A549 (cell line): ENCODE measurements at regions not wholly inside any gene's neighbourhood (a gene's known extent, or its start where the extent isn't known, plus 50 kb on each side); places are given as distances from the start of the nearest gene placed in this dataset.

Experiments
- ATOH8 ChIP-seq: fragments of 250-450 bp; sonication (Bioruptor Pico); IDR thresholded peaks from 2 replicates; pipeline ENCODE4 v1.5.0; 2020; ENCODE audit warnings: low read depth, mild to moderate bottlenecking, moderate library complexity
- BHLHE40 ChIP-seq: IDR thresholded peaks from 2 replicates; pipeline ENCODE4 v1.6.1; 2012; ENCODE audit warnings: low read depth, low read length, inconsistent platforms
- CBX2 ChIP-seq: fragments of 200-600 bp; sonication (generic); IDR thresholded peaks from 2 replicates; pipeline ENCODE4 v1.6.1; 2016; ENCODE audit warnings: low read depth, mild to moderate bottlenecking, borderline replicate concordance
- CBX8 ChIP-seq: fragments of 200-600 bp; sonication (generic); IDR thresholded peaks from 2 replicates; pipeline ENCODE4 v1.6.1; 2016
- CEBPB ChIP-seq, 2 experiments: fragments of >200 bp in 1 of 2; sonication (Bioruptor Twin) in 1 of 2; formaldehyde crosslinking in 1 of 2; IDR thresholded peaks; 2 replicates each; pipeline ENCODE4 v1.6.1; 2012 to 2016
- CHD4 ChIP-seq: fragments of 200-600 bp; sonication (generic); IDR thresholded peaks from 2 replicates; pipeline ENCODE4 v1.6.1; 2016; ENCODE audit warnings: antibody characterized with exemption, mild to moderate bottlenecking, borderline replicate concordance
- E2F6 ChIP-seq: IDR thresholded peaks from 2 replicates; pipeline ENCODE4 v1.6.1; 2012; ENCODE audit warnings: low read depth, borderline replicate concordance
- EHF ChIP-seq: fragments of 250-450 bp; sonication (Bioruptor Pico); IDR thresholded peaks from 2 replicates; pipeline ENCODE4 v1.5.0; 2020; ENCODE audit warnings: mild to moderate bottlenecking
- EHMT2 ChIP-seq: fragments of 200-600 bp; sonication (generic); IDR thresholded peaks from 2 replicates; pipeline ENCODE4 v1.6.1; 2016; ENCODE audit warnings: antibody characterized with exemption, low read depth, mild to moderate bottlenecking, moderate library complexity
- EP300 ChIP-seq, 2 experiments: fragments of >200 bp; sonication (Bioruptor Twin); formaldehyde crosslinking; IDR thresholded peaks; 2 replicates in 1 of 2; 3 replicates in 1 of 2; pipeline ENCODE4 v1.6.1; 2016 to 2017
- ESRRA ChIP-seq: fragments of 150-350 bp; IDR thresholded peaks from 2 replicates; pipeline ENCODE4 v1.6.1; 2014; ENCODE audit warnings: mild to moderate bottlenecking, low read length, borderline replicate concordance
- FOSB ChIP-seq: fragments of 250-450 bp; sonication (Bioruptor Pico); IDR thresholded peaks from 2 replicates; pipeline ENCODE4 v1.5.0; 2020; ENCODE audit warnings: mild to moderate bottlenecking, moderate library complexity
- FOSL2 ChIP-seq, 2 experiments: fragments of 450-650 bp in 1 of 2; fragments of >200 bp in 1 of 2; sonication (Bioruptor Twin) in 1 of 2; formaldehyde crosslinking; IDR thresholded peaks; 2 replicates each; pipeline versions ENCODE4 v1.5.0 to v1.6.1; 2016 to 2020; ENCODE audit warnings: mild to moderate bottlenecking in 1 of 2, moderate library complexity in 1 of 2
- FOXS1 ChIP-seq: fragments of 250-450 bp; sonication (Bioruptor Pico); IDR thresholded peaks from 2 replicates; pipeline ENCODE4 v1.5.0; 2020; ENCODE audit warnings: mild to moderate bottlenecking, moderate library complexity
- GATA3 ChIP-seq: IDR thresholded peaks from 2 replicates; pipeline ENCODE4 v1.6.1; 2012; ENCODE audit warnings: borderline replicate concordance
- HDAC2 ChIP-seq: fragments of 200-600 bp; sonication (generic); IDR thresholded peaks from 2 replicates; pipeline ENCODE4 v1.6.1; 2016
- HES2 ChIP-seq: fragments of >200 bp; sonication (Bioruptor Twin); formaldehyde crosslinking; IDR thresholded peaks from 2 replicates; pipeline ENCODE4 v1.6.1; 2016
- HOXA7 ChIP-seq: fragments of 250-450 bp; sonication (Bioruptor Pico); IDR thresholded peaks from 2 replicates; pipeline ENCODE4 v1.5.0; 2020; ENCODE audit warnings: mild to moderate bottlenecking, moderate library complexity
- HOXB13 ChIP-seq: fragments of 250-450 bp; sonication (Bioruptor Pico); IDR thresholded peaks from 2 replicates; pipeline ENCODE4 v1.5.0; 2020; ENCODE audit warnings: low read depth, mild to moderate bottlenecking, moderate library complexity
- KDM5A ChIP-seq: fragments of 200-600 bp; sonication (generic); IDR thresholded peaks from 2 replicates; pipeline ENCODE4 v1.6.1; 2016; ENCODE audit warnings: antibody characterized with exemption, mild to moderate bottlenecking
- MAFK ChIP-seq: fragments of 450-650 bp; IDR thresholded peaks from 2 replicates; pipeline ENCODE4 v1.6.1; 2014; ENCODE audit not compliant: partially characterized antibody
- MAX ChIP-seq: IDR thresholded peaks from 2 replicates; pipeline ENCODE4 v1.6.1; 2012
- MAZ ChIP-seq: fragments of 150-350 bp; IDR thresholded peaks from 2 replicates; pipeline ENCODE4 v1.6.1; 2014; ENCODE audit warnings: antibody characterized with exemption, low read depth, low read length, borderline replicate concordance
- MYC ChIP-seq: IDR thresholded peaks from 2 replicates; pipeline ENCODE4 v1.6.1; 2012; ENCODE audit warnings: mild to moderate bottlenecking, inconsistent platforms, low read length, improper control_type of control experiment, borderline replicate concordance
- NFE2L2 ChIP-seq: fragments of 150-350 bp; conservative IDR thresholded peaks from 2 replicates; pipeline ENCODE4 v1.6.1; 2014; ENCODE audit warnings: low read length
- NPAS2 ChIP-seq: fragments of 250-450 bp; sonication (Bioruptor Pico); IDR thresholded peaks from 2 replicates; pipeline ENCODE4 v1.8.0; 2022; ENCODE audit warnings: mild to moderate bottlenecking, moderate library complexity, borderline replicate concordance
- NR3C1 ChIP-seq: fragments of >200 bp; sonication (Bioruptor Twin); formaldehyde crosslinking; IDR thresholded peaks from 3 replicates; pipeline ENCODE4 v1.6.1; 2017
- PHF8 ChIP-seq: fragments of 200-600 bp; sonication (generic); IDR thresholded peaks from 2 replicates; pipeline ENCODE4 v1.6.1; 2016; ENCODE audit warnings: low read depth, mild to moderate bottlenecking, antibody characterized with exemption, moderate library complexity, borderline replicate concordance
- RFX5 ChIP-seq: fragments of 450-650 bp; IDR thresholded peaks from 2 replicates; pipeline ENCODE4 v1.7.1; 2014; ENCODE audit warnings: antibody characterized with exemption, mild to moderate bottlenecking, moderate library complexity
- RNF2 ChIP-seq: fragments of 200-600 bp; sonication (generic); IDR thresholded peaks from 2 replicates; pipeline ENCODE4 v1.6.1; 2016; ENCODE audit warnings: low read depth, mild to moderate bottlenecking, antibody characterized with exemption, moderate library complexity, borderline replicate concordance
- TFCP2L1 ChIP-seq: fragments of 250-450 bp; sonication (Bioruptor Pico); IDR thresholded peaks from 2 replicates; pipeline ENCODE4 v1.5.0; 2021; ENCODE audit warnings: mild to moderate bottlenecking
- ZC3H11A ChIP-seq: fragments of 450-650 bp; IDR thresholded peaks from 2 replicates; pipeline ENCODE4 v1.6.1; 2014; ENCODE audit warnings: antibody characterized with exemption, mild to moderate bottlenecking
- TF ChIP-seq, protein P1 (sequence below): fragments of 450-650 bp; IDR thresholded peaks from 2 replicates; pipeline ENCODE4 v1.6.1; 2014; ENCODE audit warnings: antibody characterized with exemption
- TF ChIP-seq, protein P2 (sequence below): fragments of 150-350 bp; IDR thresholded peaks from 2 replicates; pipeline ENCODE4 v1.6.1; 2014; ENCODE audit warnings: low read depth, mild to moderate bottlenecking, low read length
- TF ChIP-seq, protein P3 (sequence below): fragments of 200-600 bp; sonication (generic); IDR thresholded peaks from 2 replicates; pipeline ENCODE4 v1.6.1; 2016; ENCODE audit warnings: antibody characterized with exemption, mild to moderate bottlenecking, moderate library complexity
- TF ChIP-seq, protein P4 (sequence below): IDR thresholded peaks from 2 replicates; pipeline ENCODE4 v1.6.1; 2012

GRCh38 chr15:66883284-66883911 lies 181.4 kb downstream of the SMAD6 start (continued):
- TF ChIP-seq E2F6 = peak; percentile 43; the same call in 1 of the 2 replicates
- no peak for TF ChIP-seq MAZ
- TF ChIP-seq HOXB13 (CRISPR knock-in tag) = 0 out of 2 replicates have a peak, but pooled peaks have one; percentile 3
- no peak for TF ChIP-seq ATOH8 (CRISPR knock-in tag)
- no peak for TF ChIP-seq HES2
- TF ChIP-seq, protein P1, sequence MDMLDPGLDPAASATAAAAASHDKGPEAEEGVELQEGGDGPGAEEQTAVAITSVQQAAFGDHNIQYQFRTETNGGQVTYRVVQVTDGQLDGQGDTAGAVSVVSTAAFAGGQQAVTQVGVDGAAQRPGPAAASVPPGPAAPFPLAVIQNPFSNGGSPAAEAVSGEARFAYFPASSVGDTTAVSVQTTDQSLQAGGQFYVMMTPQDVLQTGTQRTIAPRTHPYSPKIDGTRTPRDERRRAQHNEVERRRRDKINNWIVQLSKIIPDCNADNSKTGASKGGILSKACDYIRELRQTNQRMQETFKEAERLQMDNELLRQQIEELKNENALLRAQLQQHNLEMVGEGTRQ = no peak
- peak; percentile 99 for TF ChIP-seq GATA3
- TF ChIP-seq FOSB (CRISPR knock-in tag) = no peak
- no peak for TF ChIP-seq HDAC2
- no peak for TF ChIP-seq FOXS1 (CRISPR knock-in tag)
- TF ChIP-seq MAFK = peak; percentile 99
- TF ChIP-seq FOSL2 (IDR thresholded peaks at IDR 0.05) = peak; percentile 89
- peak; percentile 94 for TF ChIP-seq FOSL2 (CRISPR knock-in tag; IDR thresholded peaks at IDR 0.05)
- no peak for TF ChIP-seq CHD4
- TF ChIP-seq BHLHE40 = no peak
- TF ChIP-seq MYC = no peak
- TF ChIP-seq RFX5 = no peak
- TF ChIP-seq CBX2 = no peak
- TF ChIP-seq EHMT2 = no peak
- TF ChIP-seq, protein P2, sequence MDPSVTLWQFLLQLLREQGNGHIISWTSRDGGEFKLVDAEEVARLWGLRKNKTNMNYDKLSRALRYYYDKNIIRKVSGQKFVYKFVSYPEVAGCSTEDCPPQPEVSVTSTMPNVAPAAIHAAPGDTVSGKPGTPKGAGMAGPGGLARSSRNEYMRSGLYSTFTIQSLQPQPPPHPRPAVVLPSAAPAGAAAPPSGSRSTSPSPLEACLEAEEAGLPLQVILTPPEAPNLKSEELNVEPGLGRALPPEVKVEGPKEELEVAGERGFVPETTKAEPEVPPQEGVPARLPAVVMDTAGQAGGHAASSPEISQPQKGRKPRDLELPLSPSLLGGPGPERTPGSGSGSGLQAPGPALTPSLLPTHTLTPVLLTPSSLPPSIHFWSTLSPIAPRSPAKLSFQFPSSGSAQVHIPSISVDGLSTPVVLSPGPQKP = no peak
- TF ChIP-seq ESRRA = no peak
- TF ChIP-seq PHF8 = no peak
- no peak for TF ChIP-seq EHF (CRISPR knock-in tag)
- TF ChIP-seq RNF2 = no peak
- TF ChIP-seq NR3C1 = no peak
- TF ChIP-seq ZC3H11A = no peak
- no peak for TF ChIP-seq TFCP2L1 (CRISPR knock-in tag)
- no peak for TF ChIP-seq CBX8
- peak; percentile 83 to 95; a peak in 4 of 5 replicates for TF ChIP-seq EP300 (IDR thresholded peaks at IDR 0.05)
- TF ChIP-seq CEBPB (IDR thresholded peaks at IDR 0.05) = peak; percentile 37 to 84; a peak in 2 of 4 replicates
- TF ChIP-seq, protein P3, sequence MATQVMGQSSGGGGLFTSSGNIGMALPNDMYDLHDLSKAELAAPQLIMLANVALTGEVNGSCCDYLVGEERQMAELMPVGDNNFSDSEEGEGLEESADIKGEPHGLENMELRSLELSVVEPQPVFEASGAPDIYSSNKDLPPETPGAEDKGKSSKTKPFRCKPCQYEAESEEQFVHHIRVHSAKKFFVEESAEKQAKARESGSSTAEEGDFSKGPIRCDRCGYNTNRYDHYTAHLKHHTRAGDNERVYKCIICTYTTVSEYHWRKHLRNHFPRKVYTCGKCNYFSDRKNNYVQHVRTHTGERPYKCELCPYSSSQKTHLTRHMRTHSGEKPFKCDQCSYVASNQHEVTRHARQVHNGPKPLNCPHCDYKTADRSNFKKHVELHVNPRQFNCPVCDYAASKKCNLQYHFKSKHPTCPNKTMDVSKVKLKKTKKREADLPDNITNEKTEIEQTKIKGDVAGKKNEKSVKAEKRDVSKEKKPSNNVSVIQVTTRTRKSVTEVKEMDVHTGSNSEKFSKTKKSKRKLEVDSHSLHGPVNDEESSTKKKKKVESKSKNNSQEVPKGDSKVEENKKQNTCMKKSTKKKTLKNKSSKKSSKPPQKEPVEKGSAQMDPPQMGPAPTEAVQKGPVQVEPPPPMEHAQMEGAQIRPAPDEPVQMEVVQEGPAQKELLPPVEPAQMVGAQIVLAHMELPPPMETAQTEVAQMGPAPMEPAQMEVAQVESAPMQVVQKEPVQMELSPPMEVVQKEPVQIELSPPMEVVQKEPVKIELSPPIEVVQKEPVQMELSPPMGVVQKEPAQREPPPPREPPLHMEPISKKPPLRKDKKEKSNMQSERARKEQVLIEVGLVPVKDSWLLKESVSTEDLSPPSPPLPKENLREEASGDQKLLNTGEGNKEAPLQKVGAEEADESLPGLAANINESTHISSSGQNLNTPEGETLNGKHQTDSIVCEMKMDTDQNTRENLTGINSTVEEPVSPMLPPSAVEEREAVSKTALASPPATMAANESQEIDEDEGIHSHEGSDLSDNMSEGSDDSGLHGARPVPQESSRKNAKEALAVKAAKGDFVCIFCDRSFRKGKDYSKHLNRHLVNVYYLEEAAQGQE = no peak
- TF ChIP-seq, protein P4, sequence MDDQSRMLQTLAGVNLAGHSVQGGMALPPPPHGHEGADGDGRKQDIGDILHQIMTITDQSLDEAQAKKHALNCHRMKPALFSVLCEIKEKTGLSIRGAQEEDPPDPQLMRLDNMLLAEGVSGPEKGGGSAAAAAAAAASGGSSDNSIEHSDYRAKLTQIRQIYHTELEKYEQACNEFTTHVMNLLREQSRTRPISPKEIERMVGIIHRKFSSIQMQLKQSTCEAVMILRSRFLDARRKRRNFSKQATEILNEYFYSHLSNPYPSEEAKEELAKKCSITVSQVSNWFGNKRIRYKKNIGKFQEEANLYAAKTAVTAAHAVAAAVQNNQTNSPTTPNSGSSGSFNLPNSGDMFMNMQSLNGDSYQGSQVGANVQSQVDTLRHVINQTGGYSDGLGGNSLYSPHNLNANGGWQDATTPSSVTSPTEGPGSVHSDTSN = peak; percentile 83
- TF ChIP-seq NPAS2 (CRISPR knock-in tag) = no peak
- peak; percentile 26; the same call in 1 of the 2 replicates for TF ChIP-seq NFE2L2
- peak; percentile 95 for TF ChIP-seq MAX
- no peak for TF ChIP-seq HOXA7 (CRISPR knock-in tag)
- no peak for TF ChIP-seq KDM5A
